HG02678 (cell line): ENCODE measurements at regions not wholly inside any gene's neighbourhood (a gene's known extent, or its start where the extent isn't known, plus 50 kb on each side); places are given as distances from the start of the nearest gene placed in this dataset.

Source experiments
- ATAC-seq: cut with Tn5 transposase; IDR thresholded peaks from one replicate; pipeline ENCODE4 v1.9.1; 2021; ENCODE audit warnings: mild to moderate bottlenecking, moderate library complexity; ENCODE audit not compliant: unreplicated experiment

DNA sequence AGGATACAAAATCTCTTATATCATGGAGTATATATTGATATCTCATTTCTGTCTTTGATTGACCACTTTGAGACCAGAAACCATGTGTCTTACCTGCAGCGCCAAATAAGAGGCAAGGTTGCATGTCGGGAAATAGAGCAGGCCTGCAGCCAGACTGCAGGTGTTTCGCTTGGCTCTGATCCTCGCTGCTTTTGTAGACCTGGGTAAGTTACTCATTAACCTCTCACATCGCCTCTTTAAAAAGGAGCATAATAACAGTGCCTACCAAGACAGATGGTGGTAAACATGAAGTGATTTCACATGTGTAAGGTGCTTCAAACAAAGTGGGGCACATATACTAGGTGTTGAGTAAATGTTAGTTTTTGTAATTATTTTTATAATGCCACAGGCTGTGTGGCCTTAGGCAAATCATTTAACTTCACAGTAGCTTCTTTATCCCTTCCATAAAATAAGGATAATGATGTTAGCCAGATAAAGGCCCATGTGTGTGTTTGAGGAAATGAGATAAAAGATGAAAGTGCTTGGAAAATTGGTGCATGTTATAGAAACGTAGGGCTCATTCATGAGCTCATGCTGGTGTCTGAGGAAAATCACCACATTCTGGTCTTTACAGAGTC lies 248.8 kb upstream of the MAP3K7 start:
- no peak for ATAC-seq

DNA sequence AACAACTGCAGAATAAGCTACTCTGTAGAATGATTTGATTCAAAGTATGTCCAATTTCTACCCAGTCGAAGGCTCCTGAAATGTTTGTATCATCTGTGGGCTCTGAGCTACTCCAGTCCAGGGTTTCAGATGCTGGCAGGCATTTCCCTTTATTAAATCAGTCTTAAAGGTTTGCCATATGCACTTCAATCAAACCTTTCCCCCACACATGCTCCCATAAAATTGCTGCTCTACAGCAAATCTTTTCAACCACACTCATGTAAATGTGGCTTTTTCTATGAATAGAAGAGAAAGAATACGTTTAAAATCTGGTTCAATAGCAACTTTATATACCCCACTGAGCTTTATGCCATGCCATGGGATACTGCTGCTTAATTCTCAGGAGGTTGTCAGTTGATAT lies 242.4 kb upstream of the MAP3K7 start:
- no peak for ATAC-seq

DNA sequence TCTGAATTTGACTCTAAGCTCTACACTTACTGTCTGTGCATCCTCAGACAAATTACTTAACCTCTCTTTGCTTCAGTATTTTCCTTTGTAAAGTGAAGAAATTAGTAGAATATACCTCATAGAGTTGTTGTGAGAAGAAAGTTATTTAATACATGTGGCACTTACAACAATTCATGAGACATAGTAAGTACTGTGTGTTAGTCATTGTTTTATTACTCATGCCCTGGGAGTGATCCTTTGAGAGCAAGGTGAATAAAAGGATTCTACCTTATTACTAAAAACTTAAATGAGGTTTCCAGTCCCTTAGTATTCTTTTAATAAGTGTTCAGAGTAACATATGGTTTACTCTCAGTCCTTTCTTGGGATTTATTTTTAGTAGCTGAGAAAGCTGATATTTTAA lies 233.6 kb upstream of the MAP3K7 start:
- no peak for ATAC-seq

DNA sequence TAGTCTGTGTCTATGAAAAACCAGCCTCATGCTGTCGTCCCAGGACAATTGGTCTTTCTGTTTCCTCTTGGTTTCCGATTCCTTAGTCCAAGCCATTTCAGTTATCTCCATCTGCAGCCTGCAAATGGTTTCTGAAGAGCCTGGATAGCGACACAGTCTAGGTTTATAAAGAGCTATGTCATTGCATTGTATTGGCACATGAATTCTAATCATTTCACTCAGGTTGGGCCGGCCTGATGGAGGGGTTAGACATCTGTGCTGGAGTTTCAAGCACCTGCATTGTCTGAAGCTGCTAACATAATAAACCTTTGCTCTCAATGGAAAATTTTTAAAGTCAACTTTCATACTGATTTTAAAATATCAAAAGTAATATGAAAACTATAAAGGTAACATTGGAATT lies 232.6 kb upstream of the MAP3K7 start:
- ATAC-seq: no peak

DNA sequence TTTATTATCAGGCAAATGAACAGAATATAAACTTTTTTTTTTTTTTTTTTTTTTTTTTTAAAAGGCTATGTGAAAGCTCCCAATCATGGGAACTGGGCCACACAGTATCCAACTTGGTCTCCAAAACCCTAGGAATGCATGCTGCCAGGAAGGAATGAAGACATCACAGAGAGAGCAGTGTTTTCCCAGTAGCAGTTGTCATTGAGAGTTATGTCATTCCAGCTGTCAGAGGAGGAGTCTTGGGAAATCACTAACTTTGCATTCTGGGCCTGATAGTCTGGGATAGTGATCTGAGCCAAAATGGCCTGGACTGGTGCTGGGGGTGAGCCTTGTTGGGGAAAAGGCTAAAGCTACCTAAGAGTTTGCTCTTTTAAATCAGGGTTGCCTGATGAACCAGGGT lies 231.3 kb upstream of the MAP3K7 start:
- no peak for ATAC-seq

DNA sequence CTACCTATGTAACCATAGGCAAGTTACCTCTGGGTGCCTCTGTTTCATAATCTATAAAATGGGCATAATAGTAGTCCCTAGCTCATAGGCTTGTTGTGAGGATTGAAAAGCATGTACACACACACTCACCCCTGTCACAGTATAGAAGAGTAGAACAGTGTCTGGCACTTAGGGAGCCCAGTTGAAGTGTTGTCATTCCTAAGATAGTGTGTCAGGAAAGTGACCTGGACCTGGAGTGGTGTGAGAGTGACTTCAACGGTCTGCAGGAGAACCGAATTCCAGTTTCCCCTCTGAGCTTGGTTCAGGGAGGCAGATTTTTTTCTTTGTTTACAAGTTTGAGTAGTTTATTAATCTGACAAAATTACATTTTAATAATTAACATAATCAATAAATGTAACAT lies 229.9 kb upstream of the MAP3K7 start:
- ATAC-seq: no peak

DNA sequence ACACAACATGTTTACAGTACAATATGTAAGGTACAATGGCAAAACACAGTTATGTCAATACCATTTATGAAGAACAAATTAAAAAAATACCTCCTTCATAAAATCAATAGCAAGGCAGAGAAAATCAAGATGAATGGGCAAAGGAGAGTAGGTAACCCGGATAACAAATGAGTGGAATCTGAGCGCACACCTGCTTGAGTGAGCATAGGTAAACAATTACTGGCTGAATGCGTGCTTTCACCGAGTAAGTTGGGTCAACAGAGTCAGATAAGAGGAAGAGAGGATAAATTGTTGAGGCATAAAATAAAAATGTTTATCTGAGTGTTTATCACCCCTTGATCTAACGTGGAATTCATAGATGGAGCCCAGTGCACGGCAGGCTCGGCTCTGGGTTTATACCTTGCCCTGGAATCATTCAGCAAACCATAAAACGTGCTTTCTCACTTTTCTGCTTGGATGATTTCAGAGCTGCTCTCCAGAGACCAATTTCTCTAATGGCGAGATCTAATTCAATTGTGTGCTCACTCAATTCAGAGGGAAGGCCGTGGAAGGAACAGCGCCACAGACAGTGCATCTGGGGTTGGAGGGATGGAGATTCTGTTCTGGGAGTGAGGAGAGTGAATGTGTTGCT lies 224.8 kb upstream of the MAP3K7 start:
- no peak for ATAC-seq

DNA sequence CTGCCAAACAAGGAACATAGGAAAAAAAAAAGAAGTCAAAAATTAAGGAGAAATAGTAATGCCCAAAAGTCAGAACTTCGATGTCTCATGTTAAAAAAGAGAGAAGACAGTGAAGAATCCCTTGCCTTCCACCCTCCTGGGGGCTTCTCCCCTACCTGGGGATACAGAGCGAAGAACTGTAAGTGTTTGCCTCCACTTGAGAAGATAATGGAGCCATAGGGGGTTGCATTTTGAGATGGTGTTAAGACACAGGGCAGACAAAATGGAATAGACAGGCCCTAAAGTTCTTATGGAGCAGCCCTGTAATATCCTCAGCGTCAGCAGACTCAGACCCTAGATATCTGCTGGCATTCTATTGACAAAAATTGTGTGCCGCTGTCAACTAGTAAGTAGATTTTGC lies 222.2 kb upstream of the MAP3K7 start:
- ATAC-seq: no peak

DNA sequence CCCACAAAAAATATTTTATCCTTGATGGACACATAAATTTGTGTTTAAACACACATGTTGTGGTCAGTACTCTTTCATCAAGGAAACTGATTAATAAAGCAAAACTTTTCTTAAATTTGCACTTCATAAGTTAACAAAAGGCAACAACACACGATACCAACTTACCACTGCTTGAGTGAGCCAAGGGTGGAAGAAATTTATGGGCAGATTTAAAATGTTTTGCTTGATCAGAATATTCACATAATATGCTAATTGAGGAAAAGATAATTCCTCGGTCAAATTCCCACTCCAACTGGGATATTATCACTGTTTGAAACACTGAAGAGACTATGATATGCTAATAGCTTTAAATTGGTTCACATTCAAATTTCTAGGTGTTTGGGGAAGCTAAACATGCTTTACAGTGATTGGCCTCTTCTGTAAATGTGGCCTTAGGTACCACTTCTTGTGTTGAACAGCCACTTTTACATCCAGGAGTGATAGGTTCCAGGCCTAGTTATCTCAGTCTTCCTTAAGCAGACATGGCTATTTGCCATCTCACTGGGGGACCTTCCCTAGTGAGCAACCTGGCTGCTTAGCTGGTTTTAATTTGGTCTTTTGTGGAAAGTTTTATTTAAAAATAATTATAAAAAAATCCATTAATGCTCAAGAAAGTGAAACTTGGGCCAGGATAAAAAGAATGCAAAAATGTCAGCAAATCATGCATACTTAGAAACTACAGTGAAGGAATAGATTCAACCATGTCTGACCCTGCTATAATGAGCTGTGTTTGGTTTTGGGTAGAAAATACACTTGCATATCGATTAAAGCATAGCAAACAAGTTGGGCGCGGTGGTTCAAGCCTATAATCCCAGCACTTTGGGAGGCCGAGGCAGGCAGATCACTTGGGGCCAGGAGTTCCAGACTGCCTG lies 221.2 kb upstream of the MAP3K7 start:
- ATAC-seq: no peak

DNA sequence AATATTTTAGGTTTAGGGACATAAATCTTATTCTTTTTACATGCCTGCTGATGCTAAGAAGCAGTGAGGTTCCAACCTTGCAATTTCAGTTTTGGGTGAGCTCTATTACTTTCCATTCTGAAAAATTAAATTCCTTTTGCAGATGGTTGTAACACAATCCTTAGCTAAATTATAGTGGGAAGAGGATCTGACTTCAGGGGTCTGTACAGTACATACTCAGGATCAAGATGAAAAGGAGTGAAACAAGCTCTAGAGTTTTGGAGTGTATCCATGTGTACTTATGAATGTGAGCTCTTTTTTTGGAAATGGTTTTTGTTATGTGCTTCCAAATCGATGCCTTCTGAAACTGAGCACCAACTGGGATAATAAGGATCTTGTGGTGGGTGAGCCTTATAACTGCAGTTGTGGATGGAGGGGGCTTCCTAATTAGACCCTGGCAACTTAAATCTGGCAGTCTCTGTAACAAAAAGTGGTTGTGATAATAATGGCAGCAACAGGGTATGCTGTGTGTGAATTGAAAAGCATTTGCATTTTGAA lies 218.8 kb upstream of the MAP3K7 start:
- no peak for ATAC-seq

DNA sequence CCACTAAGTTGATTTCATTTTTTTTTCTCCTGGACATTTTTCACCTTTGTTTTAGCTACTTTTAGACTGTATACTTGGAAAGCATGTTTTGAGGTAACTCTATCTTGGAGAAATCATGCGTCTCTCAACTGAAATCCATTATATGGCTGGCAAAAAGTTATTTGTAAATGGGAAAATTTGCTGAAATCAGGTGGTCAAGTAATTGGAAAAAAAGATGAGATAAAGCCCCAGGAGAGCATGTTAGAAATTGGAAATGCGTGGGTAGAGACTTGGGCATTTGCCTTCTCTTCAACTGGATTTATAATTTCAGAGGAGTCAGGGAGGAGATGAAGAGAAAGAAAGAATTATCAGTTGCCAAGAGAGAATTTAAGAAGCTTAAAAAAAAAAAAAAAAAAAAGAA lies 217.1 kb upstream of the MAP3K7 start:
- no peak for ATAC-seq

DNA sequence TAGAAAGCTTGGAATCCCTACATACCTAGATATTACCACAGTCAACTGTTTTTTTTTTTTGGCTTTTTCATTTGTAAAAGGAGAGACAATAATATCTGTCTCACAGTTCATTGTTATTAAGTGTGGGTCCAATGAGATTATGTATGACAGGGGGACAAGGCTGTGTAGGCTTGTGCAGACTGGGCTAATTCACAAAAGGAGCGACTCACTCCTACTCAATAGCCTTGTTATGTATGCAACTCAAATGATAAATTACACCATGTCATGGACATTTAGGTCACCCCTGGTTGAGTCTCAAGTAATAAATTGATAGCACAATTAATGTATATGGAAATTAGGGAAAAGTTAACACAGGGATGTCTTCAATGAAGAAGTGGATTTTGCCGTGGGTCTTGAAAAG lies 208.2 kb upstream of the MAP3K7 start:
- no peak for ATAC-seq

DNA sequence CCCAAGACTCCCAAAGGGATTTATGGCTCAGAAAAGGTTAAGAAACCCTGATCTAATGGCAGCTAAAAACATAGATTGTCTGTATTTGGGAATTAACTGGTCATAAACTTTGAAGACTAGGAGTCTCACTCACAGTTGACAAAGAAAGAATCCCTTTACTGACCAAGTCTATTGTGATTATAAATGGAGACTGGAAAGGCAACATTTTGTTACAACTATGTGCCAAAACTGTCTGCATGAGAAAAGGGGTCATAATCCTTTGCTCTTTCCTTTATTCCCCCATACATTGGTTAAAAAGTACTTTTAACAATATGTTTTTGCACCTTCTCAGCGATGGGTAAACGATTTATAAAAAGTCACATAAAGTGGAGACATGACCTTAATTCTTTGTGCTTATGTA lies 206.9 kb upstream of the MAP3K7 start:
- no peak for ATAC-seq

DNA sequence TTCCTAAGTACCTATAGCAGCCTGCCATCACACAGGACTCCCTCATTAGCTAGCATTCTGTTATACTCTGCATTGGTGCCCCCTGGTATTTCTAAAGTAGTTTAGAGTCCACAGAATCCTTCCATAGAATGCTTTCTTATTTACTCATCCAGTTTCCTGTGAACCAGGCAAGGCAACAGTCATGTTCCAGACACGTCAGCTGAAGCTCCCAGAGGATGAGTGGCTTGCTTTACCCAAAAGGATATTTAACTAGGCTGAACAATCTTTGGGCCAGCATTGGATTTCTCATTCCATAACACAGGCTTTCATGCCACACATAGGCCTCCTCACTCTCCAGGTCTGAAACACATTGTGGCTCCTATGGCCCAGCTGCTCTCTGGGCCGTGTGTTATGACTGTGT lies 203.8 kb upstream of the MAP3K7 start:
- ATAC-seq: no peak

DNA sequence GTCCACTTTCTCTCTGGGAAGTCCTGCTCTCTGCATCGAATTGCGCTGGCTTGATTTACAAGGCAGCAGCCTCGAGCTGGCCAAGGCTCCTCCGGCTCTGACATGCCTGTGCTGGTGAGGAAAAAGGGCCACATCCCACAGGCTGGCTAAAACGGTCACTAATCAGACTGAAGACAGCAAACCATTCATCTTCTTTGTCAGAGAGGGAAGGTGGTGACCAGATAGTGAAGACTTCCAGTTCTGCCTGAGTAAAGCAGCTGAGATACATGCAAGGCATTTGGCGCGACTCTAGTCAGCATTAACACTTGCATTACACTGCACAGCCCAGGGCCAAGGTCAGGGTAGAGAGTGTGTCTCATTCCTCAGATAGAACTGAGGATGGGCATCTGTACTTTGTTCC lies 203.2 kb upstream of the MAP3K7 start:
- no peak for ATAC-seq

DNA sequence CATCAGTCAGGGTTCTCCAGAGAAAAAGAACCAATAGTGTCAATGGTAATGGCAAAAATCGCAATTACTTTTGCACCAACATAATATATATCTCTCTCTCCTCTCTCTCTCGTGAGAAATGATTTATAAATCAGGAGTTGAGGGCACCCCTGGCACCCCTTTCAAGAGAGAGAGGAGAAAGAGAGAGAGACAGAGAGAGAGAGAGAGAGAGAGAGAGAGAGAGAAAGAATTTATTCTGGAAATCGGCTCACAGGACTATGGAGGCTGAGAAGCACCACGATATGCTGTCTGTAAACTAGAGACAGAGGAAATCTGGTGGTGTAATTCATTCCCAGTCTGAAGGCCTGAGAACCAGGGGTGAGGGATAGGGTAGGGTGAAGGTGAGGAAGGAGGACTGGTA lies 201.9 kb upstream of the MAP3K7 start:
- ATAC-seq: no peak

DNA sequence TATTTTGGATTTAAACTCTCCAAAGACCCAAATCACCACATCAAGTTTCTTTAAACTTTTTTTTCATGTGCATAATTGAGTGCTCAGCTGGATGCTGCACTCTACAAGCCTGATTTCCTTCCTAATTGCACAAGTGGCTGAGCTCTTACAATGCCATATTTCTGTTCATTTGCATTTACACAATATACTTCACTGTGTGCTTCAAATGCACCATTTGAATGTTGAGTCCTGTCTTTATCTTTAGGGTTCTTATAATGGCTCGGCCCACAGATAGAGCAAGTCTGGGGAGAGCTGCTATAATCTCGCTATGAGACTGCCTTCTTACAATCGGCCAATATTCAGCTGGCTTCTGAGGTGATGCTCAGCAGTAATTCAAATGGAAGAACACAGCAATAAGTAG lies 200.6 kb upstream of the MAP3K7 start:
- no peak for ATAC-seq

DNA sequence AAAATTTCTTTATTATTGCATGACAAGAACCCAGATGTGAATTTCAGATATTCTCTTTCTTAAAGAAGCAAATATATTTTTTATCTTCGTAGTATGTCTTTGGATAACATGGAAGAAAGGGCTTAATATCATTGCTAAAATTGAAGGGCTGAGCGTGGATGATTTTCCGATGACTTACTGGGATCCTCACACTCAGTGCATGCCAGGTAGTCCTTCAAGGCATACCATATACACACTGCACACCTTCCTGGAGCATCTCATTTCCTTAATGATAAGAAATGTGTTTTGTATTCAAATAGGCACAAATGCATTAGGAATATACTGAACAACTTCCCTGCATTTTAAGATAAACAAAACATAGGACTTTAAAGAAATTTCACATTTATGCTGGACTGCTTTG lies 193.9 kb upstream of the MAP3K7 start:
- no peak for ATAC-seq

DNA sequence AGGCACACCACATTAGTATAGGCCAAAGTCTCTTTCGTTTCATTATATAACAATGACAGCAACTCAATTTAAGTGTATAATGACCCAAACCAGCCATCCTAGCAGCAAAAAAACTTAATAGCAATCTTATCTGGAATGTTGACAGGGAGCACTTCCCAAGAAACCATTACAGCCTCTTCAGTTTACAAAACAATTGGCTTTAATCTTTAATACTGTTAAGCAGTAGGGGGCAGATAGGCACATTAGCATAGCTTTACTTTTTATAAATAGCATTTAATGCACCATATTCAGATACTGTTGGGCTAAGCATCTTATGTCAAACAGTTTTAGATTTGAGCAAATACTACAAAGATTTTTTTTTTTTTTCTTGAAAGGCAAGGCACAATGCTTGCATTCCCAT lies 193.3 kb upstream of the MAP3K7 start:
- ATAC-seq: no peak

DNA sequence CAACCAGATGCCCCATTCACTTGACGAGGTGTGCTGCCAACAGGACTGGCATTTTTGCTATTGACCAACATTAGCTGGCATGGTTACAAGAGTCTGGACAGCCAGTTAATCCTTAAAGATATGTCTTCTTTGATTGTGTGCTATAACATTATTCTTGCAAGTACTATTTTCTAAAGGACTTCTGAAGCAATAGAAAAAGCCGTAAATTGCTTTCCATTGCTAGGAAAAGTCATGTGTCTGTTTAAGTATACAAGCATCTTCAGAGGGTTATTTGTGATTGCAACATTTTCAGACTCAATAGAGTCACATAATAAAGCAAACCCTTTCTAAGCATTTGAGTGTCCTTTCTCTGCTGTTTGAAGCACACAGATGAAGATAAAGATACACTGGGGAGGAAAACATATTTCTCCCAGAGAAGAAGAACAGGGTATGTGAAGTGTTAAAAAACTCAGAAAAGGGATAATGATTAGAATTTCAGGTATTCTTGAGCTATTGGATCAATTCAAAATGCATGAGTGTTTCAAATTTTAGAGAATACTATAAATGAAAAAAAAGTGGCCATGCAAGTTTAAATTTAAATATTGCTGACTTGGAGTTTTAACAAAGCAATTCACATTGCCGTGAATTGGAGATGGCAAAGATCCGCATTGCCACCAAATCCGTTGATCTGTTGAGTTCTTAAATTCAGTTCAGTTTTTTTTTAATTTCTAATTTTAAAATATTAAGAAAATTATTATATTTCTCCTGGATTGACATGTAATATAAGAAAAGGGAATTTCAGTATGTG lies 191.7 kb upstream of the MAP3K7 start:
- ATAC-seq: no peak

DNA sequence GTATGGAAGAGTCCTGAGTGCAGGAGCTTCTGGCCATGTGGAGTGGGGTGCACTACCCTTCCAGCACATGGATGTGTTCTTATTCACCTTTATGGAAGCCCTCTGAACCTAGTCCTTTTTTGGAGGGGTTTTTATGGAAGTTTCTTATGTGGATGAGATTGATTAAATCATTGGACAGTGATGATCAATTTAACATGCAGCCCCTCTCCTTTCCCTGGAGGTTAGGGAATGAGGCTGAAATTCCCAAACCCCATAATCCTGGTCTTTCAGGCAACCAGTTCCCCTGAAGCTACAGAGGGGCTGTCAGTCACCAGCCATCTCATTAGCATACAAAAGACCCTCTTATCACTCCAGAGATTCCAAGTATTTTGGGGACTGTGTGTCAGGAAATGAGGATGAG lies 183.9 kb upstream of the MAP3K7 start:
- ATAC-seq: no peak
